ENCODE measurements at regions not wholly inside any gene's neighbourhood (a gene's known extent, or its start where the extent isn't known, plus 50 kb on each side); places are given as distances from the start of the nearest gene placed in this dataset.

DNA sequence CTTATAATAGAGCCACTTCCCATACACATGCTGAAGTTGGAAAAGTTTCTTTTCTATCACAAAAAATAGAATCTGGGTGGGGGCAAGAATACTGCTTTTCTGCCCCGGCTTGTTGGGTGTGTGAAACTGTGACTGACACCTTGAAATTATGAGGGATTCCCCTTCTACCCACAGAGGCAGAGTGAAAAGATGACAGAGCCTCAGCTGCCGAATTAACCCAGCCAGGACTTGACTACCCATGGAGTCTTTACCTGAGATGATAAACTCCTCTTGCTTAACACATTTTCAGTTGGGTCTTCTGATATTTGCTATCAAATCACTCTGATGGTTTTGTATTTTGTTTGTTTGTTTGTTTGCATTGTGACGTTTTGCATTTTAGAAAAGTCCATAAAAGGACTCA lies 66.0 kb upstream of the PMAIP1 start:
- no peak overlapping the region for H3K4me3 ChIP-seq (ENCODE audit: low read depth, low read length)
- DNase-seq (ENCODE audit: low read depth in 4 of 6, low spot score in 6 of 6) = no peak
- 100% methylated on average over 1 of the region's 3 CpGs for WGBS (ENCODE audit: insufficient coverage)
- H3K27ac ChIP-seq (ENCODE audit: low read depth, low read length) = no peak overlapping the region
- no peaks in the 10 kb centered on the region for H3K9me3 ChIP-seq (ENCODE audit: control insufficient read depth, insufficient read depth, low read length)
- H3K36me3 ChIP-seq (ENCODE audit: control insufficient read depth, insufficient read depth, low read length) = no peaks in the 10 kb centered on the region
- H3K4me1 ChIP-seq (ENCODE audit: control insufficient read depth, insufficient read depth, low read length) = no peaks in the 10 kb centered on the region
- no peaks in the 10 kb centered on the region for H3K27me3 ChIP-seq (ENCODE audit: control insufficient read depth, insufficient read depth, low read length)

- no peaks in the 10 kb centered on the region for H3K9me3 ChIP-seq (ENCODE audit: control insufficient read depth, insufficient read depth, low read length)
- no peaks in the 10 kb centered on the region for H3K27me3 ChIP-seq (ENCODE audit: control insufficient read depth, insufficient read depth, low read length)
- H3K4me3 ChIP-seq (ENCODE audit: low read depth, low read length) = no peak overlapping the region
- H3K4me1 ChIP-seq (ENCODE audit: control insufficient read depth, insufficient read depth, low read length) = no peaks in the 10 kb centered on the region
- peak; percentile 66 to 96 (median 74) for DNase-seq (ENCODE audit: low read depth in 4 of 6, low spot score in 6 of 6)
- 40% methylated on average over 11 of the region's 12 CpGs for WGBS (ENCODE audit: insufficient coverage)
- no peaks in the 10 kb centered on the region for H3K36me3 ChIP-seq (ENCODE audit: control insufficient read depth, insufficient read depth, low read length)
- no peak overlapping the region for H3K27ac ChIP-seq (ENCODE audit: low read depth, low read length)
Measured at GRCh38 chr18:59823596-59824195, 76.1 kb upstream of the PMAIP1 start.

- H3K4me3 ChIP-seq (ENCODE audit: low read depth, low read length) = no peak overlapping the region
- no peaks in the 10 kb centered on the region for H3K4me1 ChIP-seq (ENCODE audit: control insufficient read depth, insufficient read depth, low read length)
- no peaks in the 10 kb centered on the region for H3K9me3 ChIP-seq (ENCODE audit: control insufficient read depth, insufficient read depth, low read length)
- H3K36me3 ChIP-seq (ENCODE audit: control insufficient read depth, insufficient read depth, low read length) = no peaks in the 10 kb centered on the region
- WGBS (ENCODE audit: insufficient coverage) = 100% methylated on average over 1 of the region's 7 CpGs
- H3K27ac ChIP-seq (ENCODE audit: low read depth, low read length) = no peak overlapping the region
- no peaks in the 10 kb centered on the region for H3K27me3 ChIP-seq (ENCODE audit: control insufficient read depth, insufficient read depth, low read length)
- DNase-seq (ENCODE audit: low read depth in 4 of 6, low spot score in 6 of 6) = no peak
Measured at GRCh38 chr18:59822612-59823550, 76.9 kb upstream of the PMAIP1 start.

- H3K36me3 ChIP-seq (ENCODE audit: control insufficient read depth, insufficient read depth, low read length) = no peaks in the 10 kb centered on the region
- no peaks in the 10 kb centered on the region for H3K4me1 ChIP-seq (ENCODE audit: control insufficient read depth, insufficient read depth, low read length)
- no peak overlapping the region for H3K27ac ChIP-seq (ENCODE audit: low read depth, low read length)
- peak in 4 of 6 donors; percentile 13 to 72 (median 28) for DNase-seq (ENCODE audit: low read depth in 4 of 6, low spot score in 6 of 6)
- no peaks in the 10 kb centered on the region for H3K9me3 ChIP-seq (ENCODE audit: control insufficient read depth, insufficient read depth, low read length)
- no peaks in the 10 kb centered on the region for H3K27me3 ChIP-seq (ENCODE audit: control insufficient read depth, insufficient read depth, low read length)
- 8% methylated on average over 2 of the region's 2 CpGs for WGBS (ENCODE audit: insufficient coverage)
- H3K4me3 ChIP-seq (ENCODE audit: low read depth, low read length) = no peak overlapping the region
Measured at GRCh38 chr18:59821983-59822382, 77.8 kb upstream of the PMAIP1 start.

DNA sequence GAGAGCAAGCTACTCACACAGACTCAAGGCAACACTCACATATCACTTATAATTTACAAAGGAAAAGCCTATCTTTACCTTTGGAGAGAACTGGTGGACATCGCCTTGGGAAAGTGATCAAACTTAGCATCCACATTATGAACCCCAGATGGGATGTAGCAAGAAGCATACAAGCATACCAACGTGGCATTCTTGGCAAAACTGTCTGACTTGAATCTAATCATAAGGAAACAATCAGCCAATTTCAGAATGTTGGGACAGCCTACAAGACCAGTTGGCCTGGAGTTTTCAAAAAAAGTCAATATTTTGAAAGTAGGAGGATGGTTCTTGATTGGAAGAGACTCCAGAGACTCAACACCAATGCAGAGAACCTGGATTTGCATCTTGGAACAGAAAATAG lies 79.1 kb upstream of the PMAIP1 start:
- H3K9me3 ChIP-seq (ENCODE audit: control insufficient read depth, insufficient read depth, low read length) = no peaks in the 10 kb centered on the region
- H3K27ac ChIP-seq (ENCODE audit: low read depth, low read length) = no peak overlapping the region
- H3K36me3 ChIP-seq (ENCODE audit: control insufficient read depth, insufficient read depth, low read length) = no peaks in the 10 kb centered on the region
- no peaks in the 10 kb centered on the region for H3K4me1 ChIP-seq (ENCODE audit: control insufficient read depth, insufficient read depth, low read length)
- no peak overlapping the region for H3K4me3 ChIP-seq (ENCODE audit: low read depth, low read length)
- 86% methylated on average over 1 of the region's 2 CpGs for WGBS (ENCODE audit: insufficient coverage)
- DNase-seq (ENCODE audit: low read depth in 4 of 6, low spot score in 6 of 6) = no peak
- H3K27me3 ChIP-seq (ENCODE audit: control insufficient read depth, insufficient read depth, low read length) = no peaks in the 10 kb centered on the region

DNA sequence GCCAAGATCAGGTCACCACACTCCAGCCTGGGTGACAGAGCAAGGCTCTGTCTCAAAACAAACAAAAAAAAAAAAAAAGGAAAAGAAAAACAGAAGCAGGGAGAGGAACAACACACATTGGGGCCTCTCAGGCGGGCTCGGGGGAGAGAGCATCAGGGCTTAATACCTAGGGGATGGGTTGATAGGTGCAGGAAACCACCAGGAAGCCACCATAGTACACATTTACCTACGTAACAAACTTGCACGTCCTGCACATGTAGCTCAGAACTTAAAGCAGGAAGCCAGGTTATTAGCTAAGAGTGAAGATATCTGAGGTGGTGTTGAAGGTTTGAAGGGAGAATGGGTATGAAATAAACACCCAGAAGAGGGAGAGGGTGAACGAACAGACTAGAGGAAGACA lies 81.0 kb upstream of the PMAIP1 start:
- no peaks in the 10 kb centered on the region for H3K9me3 ChIP-seq (ENCODE audit: control insufficient read depth, insufficient read depth, low read length)
- no peaks in the 10 kb centered on the region for H3K4me1 ChIP-seq (ENCODE audit: control insufficient read depth, insufficient read depth, low read length)
- no peaks in the 10 kb centered on the region for H3K36me3 ChIP-seq (ENCODE audit: control insufficient read depth, insufficient read depth, low read length)
- no peak for DNase-seq (ENCODE audit: low read depth in 4 of 6, low spot score in 6 of 6)
- H3K4me3 ChIP-seq (ENCODE audit: low read depth, low read length) = no peak overlapping the region
- 97% methylated on average over 3 of the region's 5 CpGs for WGBS (ENCODE audit: insufficient coverage)
- H3K27ac ChIP-seq (ENCODE audit: low read depth, low read length) = no peak overlapping the region
- no peaks in the 10 kb centered on the region for H3K27me3 ChIP-seq (ENCODE audit: control insufficient read depth, insufficient read depth, low read length)

GRCh38 chr18:59814891-59815290 lies 84.9 kb upstream of the PMAIP1 start:
- Histone ChIP-seq H3K4me1 (ENCODE audit: control insufficient read depth, insufficient read depth, low read length) (no peaks in the 10 kb centered on the region), H3K4me3 (ENCODE audit: low read depth, low read length) (no peak overlapping the region), H3K9me3 (ENCODE audit: control insufficient read depth, insufficient read depth, low read length) (no peaks in the 10 kb centered on the region), H3K27ac (ENCODE audit: low read depth, low read length) (no peak overlapping the region), H3K27me3 (ENCODE audit: control insufficient read depth, insufficient read depth, low read length) (no peaks in the 10 kb centered on the region), H3K36me3 (ENCODE audit: control insufficient read depth, insufficient read depth, low read length) (no peaks in the 10 kb centered on the region)
- DNase-seq (ENCODE audit: low read depth in 4 of 6, low spot score in 6 of 6) = no peak
- WGBS (ENCODE audit: insufficient coverage) = 87% methylated on average over 4 of the region's 7 CpGs

DNA sequence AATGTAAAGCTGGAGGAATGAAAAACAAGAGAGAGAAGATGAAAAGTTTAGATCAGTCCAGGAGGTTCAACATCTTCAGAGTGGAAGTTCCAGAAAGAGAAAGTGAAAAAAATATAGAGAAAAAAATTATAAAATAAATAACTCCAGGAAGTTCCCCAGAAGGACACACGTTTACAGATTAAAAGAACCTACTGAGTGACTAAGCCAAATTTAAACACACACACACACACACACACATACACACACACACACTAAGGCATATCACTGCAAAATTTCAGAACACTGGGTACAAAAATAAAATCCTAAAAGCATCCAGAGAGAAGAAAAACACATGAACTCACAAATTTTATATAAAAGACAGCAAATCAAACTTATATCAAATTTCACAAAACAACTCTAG lies 85.9 kb upstream of the PMAIP1 start:
- Histone ChIP-seq H3K4me3 (ENCODE audit: low read depth, low read length) (no peak overlapping the region), H3K4me1 (ENCODE audit: control insufficient read depth, insufficient read depth, low read length) (no peaks in the 10 kb centered on the region), H3K9me3 (ENCODE audit: control insufficient read depth, insufficient read depth, low read length) (no peaks in the 10 kb centered on the region), H3K36me3 (ENCODE audit: control insufficient read depth, insufficient read depth, low read length) (no peaks in the 10 kb centered on the region), H3K27me3 (ENCODE audit: control insufficient read depth, insufficient read depth, low read length) (no peaks in the 10 kb centered on the region), H3K27ac (ENCODE audit: low read depth, low read length) (no peak overlapping the region)
- WGBS (ENCODE audit: insufficient coverage) = 80% methylated on average over 1 of the region's 1 CpG
- no peak for DNase-seq (ENCODE audit: low read depth in 4 of 6, low spot score in 6 of 6)

DNA sequence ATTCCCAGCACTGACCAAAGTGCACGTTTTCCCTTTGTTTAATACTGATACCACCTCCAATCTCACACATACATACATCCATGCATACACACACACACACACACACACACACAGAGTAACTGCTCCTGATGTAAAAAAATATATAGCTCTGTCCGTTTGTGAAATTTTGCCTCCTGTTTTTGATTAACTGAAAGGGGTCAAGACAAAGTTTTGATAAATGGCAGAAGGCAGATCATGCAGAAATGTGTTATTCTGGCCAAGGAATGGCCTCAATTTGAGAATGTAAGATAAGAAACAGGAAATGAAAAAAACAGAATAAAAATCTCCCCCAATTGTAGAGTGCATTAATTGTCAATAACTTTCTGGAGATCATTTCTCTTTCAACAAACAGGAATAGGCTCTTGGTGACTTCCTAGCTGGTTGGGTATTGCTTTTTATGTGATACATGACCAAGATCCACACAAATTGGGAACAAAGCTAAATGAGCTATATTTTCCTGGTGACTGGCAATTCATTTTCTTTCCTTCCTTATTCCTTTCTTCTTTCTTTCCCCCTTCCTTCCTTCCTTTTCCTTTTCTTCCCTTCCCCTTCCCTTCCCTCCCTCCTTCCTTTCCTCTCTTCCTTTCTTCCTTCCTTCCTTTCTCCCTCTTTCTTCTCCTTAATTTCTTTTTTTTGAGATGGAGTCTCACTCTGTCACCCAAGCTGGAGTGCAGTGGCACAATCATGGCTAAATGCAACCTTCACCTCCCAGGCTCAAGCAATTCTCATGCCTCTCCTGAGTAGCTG lies 88.9 kb upstream of the PMAIP1 start:
- Histone ChIP-seq H3K4me1 (ENCODE audit: control insufficient read depth, insufficient read depth, low read length) (no peaks in the 10 kb centered on the region), H3K27me3 (ENCODE audit: control insufficient read depth, insufficient read depth, low read length) (no peaks in the 10 kb centered on the region), H3K4me3 (ENCODE audit: low read depth, low read length) (no peak overlapping the region), H3K27ac (ENCODE audit: low read depth, low read length) (no peak overlapping the region), H3K36me3 (ENCODE audit: control insufficient read depth, insufficient read depth, low read length) (no peaks in the 10 kb centered on the region), H3K9me3 (ENCODE audit: control insufficient read depth, insufficient read depth, low read length) (no peaks in the 10 kb centered on the region)
- no CpG with 5 or more reads among the region's 2 CpGs for WGBS (ENCODE audit: insufficient coverage)
- no peak for DNase-seq (ENCODE audit: low read depth in 4 of 6, low spot score in 6 of 6)
